ENCODE measurements at regions not wholly inside any gene's neighbourhood (a gene's known extent, or its start where the extent isn't known, plus 50 kb on each side); places are given as distances from the start of the nearest gene placed in this dataset.

- TF ChIP-seq CTCF (conservative IDR thresholded peaks at IDR 0.05; ENCODE audit: low read depth, low read length), result no peak
- H3K4me3 ChIP-seq (ENCODE audit: low read depth, low read length), result no peak overlapping the region
- DNase-seq (ENCODE audit: low read depth), result no peak
Measured at GRCh38 chr1:219380463-219380862, 206.8 kb downstream of the LYPLAL1 start.

GRCh38 chr1:219379691-219380090 lies 206.0 kb downstream of the LYPLAL1 start:
- no peak overlapping the region for H3K4me3 ChIP-seq (ENCODE audit: low read depth, low read length)
- no peak for DNase-seq (ENCODE audit: low read depth)
- no peak for TF ChIP-seq CTCF (conservative IDR thresholded peaks at IDR 0.05; ENCODE audit: low read depth, low read length)

- no peak overlapping the region for H3K4me3 ChIP-seq (ENCODE audit: low read depth, low read length)
- no peak for DNase-seq (ENCODE audit: low read depth)
- TF ChIP-seq CTCF (conservative IDR thresholded peaks at IDR 0.05; ENCODE audit: low read depth, low read length), result no peak
Measured at GRCh38 chr1:219374636-219375035, 201.0 kb downstream of the LYPLAL1 start.

GRCh38 chr1:219374046-219374566 lies 200.4 kb downstream of the LYPLAL1 start:
- no peak for DNase-seq (ENCODE audit: low read depth)
- no peak for TF ChIP-seq CTCF (conservative IDR thresholded peaks at IDR 0.05; ENCODE audit: low read depth, low read length)
- no peak overlapping the region for H3K4me3 ChIP-seq (ENCODE audit: low read depth, low read length)

GRCh38 chr1:219373616-219373935 lies 199.9 kb downstream of the LYPLAL1 start:
- no peak overlapping the region for H3K4me3 ChIP-seq (ENCODE audit: low read depth, low read length)
- DNase-seq (ENCODE audit: low read depth), result no peak
- TF ChIP-seq CTCF (conservative IDR thresholded peaks at IDR 0.05; ENCODE audit: low read depth, low read length), result no peak

GRCh38 chr1:219372916-219373615 lies 199.4 kb downstream of the LYPLAL1 start:
- DNase-seq (ENCODE audit: low read depth), result no peak
- no peak for TF ChIP-seq CTCF (conservative IDR thresholded peaks at IDR 0.05; ENCODE audit: low read depth, low read length)
- no peak overlapping the region for H3K4me3 ChIP-seq (ENCODE audit: low read depth, low read length)

GRCh38 chr1:219371471-219371870 lies 197.8 kb downstream of the LYPLAL1 start:
- no peak overlapping the region for H3K4me3 ChIP-seq (ENCODE audit: low read depth, low read length)
- no peak for TF ChIP-seq CTCF (conservative IDR thresholded peaks at IDR 0.05; ENCODE audit: low read depth, low read length)
- no peak for DNase-seq (ENCODE audit: low read depth)

All from choroid plexus epithelial cell (primary cell).